ENCODE measurements at regions not wholly inside any gene's neighbourhood (a gene's known extent, or its start where the extent isn't known, plus 50 kb on each side); places are given as distances from the start of the nearest gene placed in this dataset.
A peak's percentile ranks its signal among the peaks of the same experiment; 100 is the strongest.

DNA sequence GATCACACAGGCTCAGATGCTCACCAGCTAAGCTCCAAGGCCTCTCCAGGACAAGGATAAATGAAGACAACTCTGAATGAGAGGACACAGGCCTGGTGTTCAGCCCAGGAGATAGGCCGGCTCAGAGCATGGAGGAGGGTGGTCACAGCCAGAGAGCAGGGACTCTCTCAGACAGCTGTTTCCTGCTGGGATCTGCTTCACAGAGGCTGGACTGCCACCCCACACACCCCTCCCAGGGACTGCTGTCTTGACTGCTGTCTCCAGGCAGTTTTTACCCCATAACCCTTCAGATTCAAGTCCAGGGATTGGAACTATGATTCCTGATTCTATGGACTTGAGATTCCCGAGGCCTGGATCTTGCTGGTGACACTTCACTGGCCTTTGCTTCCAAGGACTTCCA, 89.0 kb downstream of the SMIM20 start:
- H3K27ac ChIP-seq (ENCODE audit: low read depth, low read length) = no peak overlapping the region
- CTCF ChIA-PET (ENCODE audit: partially characterized antibody) = interaction anchor here (1.1 to 2.9 kb wide), 2 partner anchors 14 to 49 kb away, joined by 3 to 19 read pairs; no protein-coding TSS in a partner anchor
- H2AK5ac ChIP-seq (ENCODE audit: low read depth, low read length) = no peak overlapping the region

More for the DNA sequence above, 89.0 kb downstream of the SMIM20 start:
- Histone ChIP-seq H3K23ac (ENCODE audit: insufficient read length) (no peak overlapping the region), H3K9me3 (ENCODE audit: insufficient read depth in 2 of 2, low read depth in 1 of 2, low read length in 1 of 2) (no peaks in the 10 kb centered on the region), H3K36me3 (ENCODE audit: control insufficient read depth in 2 of 4, insufficient read depth in 4 of 4, low read length in 3 of 4) (no peaks in the 10 kb centered on the region), H3K18ac (ENCODE audit: extremely low read depth, low read length) (no peak overlapping the region; the same call in 1 of the 2 replicates), H3K79me1 (ENCODE audit: low read depth, low read length) (no peaks in the 10 kb centered on the region), H3K14ac (ENCODE audit: insufficient read length) (no peak overlapping the region), H3K27me3 (replicated peaks in 1 of 4; ENCODE audit: control insufficient read depth in 3 of 4, extremely low read depth in 1 of 4, insufficient read depth in 3 of 4, low read length in 3 of 4) (no peaks in the 10 kb centered on the region), H3K4ac (replicated peaks; ENCODE audit: insufficient read length, low read depth, low read length) (no peak overlapping the region), H4K8ac (ENCODE audit: extremely low read depth, insufficient read depth, low read length) (no peak overlapping the region), H4K91ac (replicated peaks; ENCODE audit: insufficient read length, low read length) (no peak overlapping the region), H2BK120ac (replicated peaks; ENCODE audit: low read depth, low read length) (no peak overlapping the region), H2BK20ac (ENCODE audit: low read length) (no peak overlapping the region), H3K79me2 (ENCODE audit: control insufficient read depth in 1 of 2, insufficient read depth in 2 of 2, low read length in 2 of 2) (no peaks in the 10 kb centered on the region), H3K23me2 (ENCODE audit: low read depth, low read length) (no peaks in the 10 kb centered on the region), H3K9ac (replicated peaks in 1 of 4; ENCODE audit: extremely low read depth in 1 of 4, low read depth in 3 of 4, low read length in 3 of 4) (no peak overlapping the region), H2AFZ (ENCODE audit: low read length) (0 out of 2 replicates have a peak overlapping the region, but pooled peaks have one; percentile 6), H3K4me3 (ENCODE audit: extremely low read depth in 1 of 4, insufficient read depth in 2 of 4, low read depth in 3 of 4, low read length in 4 of 4) (no peak overlapping the region), H2BK15ac (ENCODE audit: low read length) (no peak overlapping the region), H4K5ac (ENCODE audit: insufficient read length, low read depth, low read length) (no peak overlapping the region), H3K56ac (replicated peaks; ENCODE audit: insufficient read length, low read depth, low read length) (no peak overlapping the region), H2BK5ac (ENCODE audit: low read depth, low read length) (no peak overlapping the region), H3K4me1 (replicated peaks in 1 of 4; ENCODE audit: control insufficient read depth in 3 of 4, insufficient read depth in 4 of 4, low read length in 3 of 4) (no peaks in the 10 kb centered on the region), H3K4me2 (ENCODE audit: insufficient read depth in 1 of 2, low read depth in 2 of 2, low read length in 2 of 2) (no peak overlapping the region), H2BK12ac (ENCODE audit: low read depth, low read length) (no peak overlapping the region), H4K20me1 (replicated peaks in 1 of 2; ENCODE audit: control insufficient read depth in 1 of 2, insufficient read depth in 2 of 2, low read length in 2 of 2) (no peaks in the 10 kb centered on the region)
- POLR2A ChIA-PET (ENCODE audit: partially characterized antibody) = no interaction called here
- FAIRE-seq (no peak), DNase-seq (ENCODE audit: low read depth in 1 of 2, low spot score in 2 of 2) (no peak)
- WGBS, 2 experiments (ENCODE audit: extremely low coverage in 1 of 2, insufficient coverage in 1 of 2, insufficient read length in 1 of 2, insufficient replicate concordance in 2 of 2, low coverage in 1 of 2, low lambda C conversion rate in 2 of 2, missing lambda C conversion rate in 1 of 2) = 73% methylated on average over 2 of the region's 2 CpGs; no CpG with 5 or more reads in 1 of the 2 experiments
- TF ChIP-seq BCL11A (IDR thresholded peaks at IDR 0.05; ENCODE audit: low read depth in 2 of 2, low read length in 2 of 2) = no peak
- TF ChIP-seq NANOG (IDR thresholded peaks at IDR 0.05; ENCODE audit: insufficient read depth, low read depth, low read length, poor library complexity, severe bottlenecking) = no peak
- TF ChIP-seq CREB1 (IDR thresholded peaks at IDR 0.05) = no peak
- no peak for TF ChIP-seq JUN (IDR thresholded peaks at IDR 0.05; ENCODE audit: low read depth, low read length)
- TF ChIP-seq, protein P1, sequence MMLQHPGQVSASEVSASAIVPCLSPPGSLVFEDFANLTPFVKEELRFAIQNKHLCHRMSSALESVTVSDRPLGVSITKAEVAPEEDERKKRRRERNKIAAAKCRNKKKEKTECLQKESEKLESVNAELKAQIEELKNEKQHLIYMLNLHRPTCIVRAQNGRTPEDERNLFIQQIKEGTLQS (IDR thresholded peaks at IDR 0.05; ENCODE audit: insufficient read depth, low read depth, low read length) = no peak
- no peak for TF ChIP-seq SIRT6 (IDR thresholded peaks at IDR 0.05; ENCODE audit: low read length)
- TF ChIP-seq PHF8 (conservative IDR thresholded peaks at IDR 0.05; ENCODE audit: low read depth, low read length) = no peak
- TF ChIP-seq FOSL1 (IDR thresholded peaks at IDR 0.05; ENCODE audit: insufficient read depth, low read depth, low read length) = no peak
- TF ChIP-seq TAF1 (IDR thresholded peaks at IDR 0.05; ENCODE audit: low read depth, low read length) = no peak
- no peak for TF ChIP-seq TBP (IDR thresholded peaks at IDR 0.05; ENCODE audit: low read depth, low read length)
- TF ChIP-seq CBX5 (IDR thresholded peaks at IDR 0.05; ENCODE audit: low read depth, low read length) = no peak
- no peak for TF ChIP-seq POU5F1 (IDR thresholded peaks at IDR 0.05; ENCODE audit: low read depth, low read length)
- no peak for TF ChIP-seq EZH2 (IDR thresholded peaks at IDR 0.05; ENCODE audit: low read depth, low read length, severe bottlenecking)

Data from H1 (cell line).